Activated CD8-positive, alpha-beta T cell treated with anti-CD3 and anti-CD28 coated beads for 36 hours (primary cell): ENCODE measurements at regions not wholly inside any gene's neighbourhood (a gene's known extent, or its start where the extent isn't known, plus 50 kb on each side); places are given as distances from the start of the nearest gene placed in this dataset.

ENCODE experiments used
- ATAC-seq: fragments of 200-7000 bp; cut with Tn5 transposase; one replicate; pipeline ENCODE4 v1.10.0; 2021; ENCODE audit warnings: mild to moderate bottlenecking, moderate library complexity
- CTCF ChIA-PET: fragments of 350-600 bp; sonication (Branson Sonifier 250); formaldehyde crosslinking; loops from one replicate; lab custom pipeline; 2021; ENCODE audit warnings: antibody characterized with exemption; lab: Charles Lee
- POLR2A ChIA-PET: fragments of 350-600 bp; sonication (Branson Sonifier 250); formaldehyde crosslinking; loops from one replicate; lab custom pipeline; 2021; ENCODE audit warnings: antibody characterized with exemption; lab: Charles Lee
- DNase-seq: peaks from one replicate; pipeline ENCODE4 v3.0.0-alpha.2; 2020
- H3K27ac Mint-ChIP-seq: one replicate; pipeline ENCODE4 v1.8.0; 2021; ENCODE audit warnings: mild to moderate bottlenecking, mixed read lengths
- H3K27me3 Mint-ChIP-seq: one replicate; pipeline ENCODE4 v1.8.0; 2021; ENCODE audit warnings: mixed read lengths
- H3K36me3 Mint-ChIP-seq: one replicate; pipeline ENCODE4 v1.8.0; 2021; ENCODE audit warnings: low read depth, mixed read lengths
- H3K4me1 Mint-ChIP-seq: one replicate; pipeline ENCODE4 v1.8.0; 2021; ENCODE audit warnings: low read depth, mixed read lengths
- H3K4me3 Mint-ChIP-seq: one replicate; pipeline ENCODE4 v1.8.0; 2021; ENCODE audit warnings: mild to moderate bottlenecking, moderate library complexity, mixed read lengths
- H3K9me3 Mint-ChIP-seq: one replicate; pipeline ENCODE4 v1.8.0; 2021; ENCODE audit warnings: mixed read lengths
- intact Hi-C: fragments of 100-400 bp; cut with micrococcal nuclease; formaldehyde crosslinking; loops from one replicate; pipeline ENCODE4 v1.10.0; 2022
- TF ChIP-seq, protein P1 (sequence below): fragments of 200-600 bp; IDR thresholded peaks from one replicate; pipeline ENCODE4 v1.8.0; 2022; ENCODE audit warnings: antibody characterized with exemption, mild to moderate bottlenecking

DNA sequence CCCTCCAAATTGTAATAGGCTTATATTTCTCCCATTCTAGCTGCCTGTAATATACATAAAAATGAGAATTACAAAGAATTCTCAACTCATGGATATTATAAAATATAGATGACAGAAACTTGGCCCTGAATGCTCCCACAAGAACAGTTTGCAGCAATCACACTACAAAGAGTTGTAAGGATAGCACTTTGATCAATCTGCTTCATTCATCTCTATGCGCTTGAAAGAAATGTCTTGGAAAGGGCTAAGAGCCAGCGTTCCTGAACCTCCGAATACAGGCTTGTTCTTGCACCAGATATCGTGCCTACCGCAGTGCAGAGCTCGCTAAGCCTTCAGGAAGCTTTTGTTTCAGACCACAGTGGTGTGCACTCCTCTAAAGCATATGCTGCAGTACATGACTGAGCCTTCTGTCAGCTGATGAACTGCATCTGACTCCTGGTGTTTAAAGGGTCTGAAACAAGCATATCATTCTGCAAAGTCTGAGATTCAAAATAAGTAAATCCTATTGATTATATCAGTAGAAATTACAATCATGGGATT, 417.6 kb upstream of the ZFP42 start:
- no peak overlapping the region for H3K27ac Mint-ChIP-seq
- no peaks in the 10 kb centered on the region for H3K36me3 Mint-ChIP-seq
- no peak overlapping the region for H3K4me3 Mint-ChIP-seq
- H3K9me3 Mint-ChIP-seq = no peaks in the 10 kb centered on the region
- CTCF ChIA-PET = no interaction called here
- H3K27me3 Mint-ChIP-seq = no peaks in the 10 kb centered on the region
- H3K4me1 Mint-ChIP-seq = no peaks in the 10 kb centered on the region
- POLR2A ChIA-PET = no interaction called here
- DNase-seq (no peak), ATAC-seq (no peak)
- intact Hi-C loops = no loop called here
- TF ChIP-seq, protein P1, sequence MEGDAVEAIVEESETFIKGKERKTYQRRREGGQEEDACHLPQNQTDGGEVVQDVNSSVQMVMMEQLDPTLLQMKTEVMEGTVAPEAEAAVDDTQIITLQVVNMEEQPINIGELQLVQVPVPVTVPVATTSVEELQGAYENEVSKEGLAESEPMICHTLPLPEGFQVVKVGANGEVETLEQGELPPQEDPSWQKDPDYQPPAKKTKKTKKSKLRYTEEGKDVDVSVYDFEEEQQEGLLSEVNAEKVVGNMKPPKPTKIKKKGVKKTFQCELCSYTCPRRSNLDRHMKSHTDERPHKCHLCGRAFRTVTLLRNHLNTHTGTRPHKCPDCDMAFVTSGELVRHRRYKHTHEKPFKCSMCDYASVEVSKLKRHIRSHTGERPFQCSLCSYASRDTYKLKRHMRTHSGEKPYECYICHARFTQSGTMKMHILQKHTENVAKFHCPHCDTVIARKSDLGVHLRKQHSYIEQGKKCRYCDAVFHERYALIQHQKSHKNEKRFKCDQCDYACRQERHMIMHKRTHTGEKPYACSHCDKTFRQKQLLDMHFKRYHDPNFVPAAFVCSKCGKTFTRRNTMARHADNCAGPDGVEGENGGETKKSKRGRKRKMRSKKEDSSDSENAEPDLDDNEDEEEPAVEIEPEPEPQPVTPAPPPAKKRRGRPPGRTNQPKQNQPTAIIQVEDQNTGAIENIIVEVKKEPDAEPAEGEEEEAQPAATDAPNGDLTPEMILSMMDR = no peak

DNA sequence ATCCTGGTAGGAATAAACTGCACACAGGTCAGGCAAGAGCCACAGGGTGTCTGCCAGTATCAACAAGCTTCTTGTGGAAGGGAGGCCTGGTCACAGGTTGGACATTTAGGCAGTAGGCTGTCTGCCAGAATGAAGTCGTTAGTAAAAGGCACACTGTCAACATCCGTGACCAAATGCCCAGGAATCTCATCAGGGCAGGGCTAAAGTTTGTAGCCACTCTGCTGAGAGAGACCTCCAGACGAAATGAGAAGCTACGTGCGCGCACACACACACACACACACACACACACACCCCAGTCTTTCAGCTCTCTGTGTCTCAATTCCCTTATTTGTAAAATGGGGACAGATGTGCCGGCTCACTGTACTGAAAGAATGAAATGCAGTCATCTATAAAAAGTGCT, 408.7 kb upstream of the ZFP42 start:
- TF ChIP-seq, protein P1 = no peak
- Mint-ChIP-seq H3K36me3 (no peaks in the 10 kb centered on the region), H3K27ac (no peak overlapping the region), H3K4me3 (no peak overlapping the region), H3K9me3 (peaks cover 8% of the 10 kb centered on the region), H3K4me1 (no peaks in the 10 kb centered on the region), H3K27me3 (no peaks in the 10 kb centered on the region)
- ATAC-seq (no peak), DNase-seq (no peak)
- POLR2A ChIA-PET = no interaction called here
- CTCF ChIA-PET = no interaction called here
- intact Hi-C loops = no loop called here

DNA sequence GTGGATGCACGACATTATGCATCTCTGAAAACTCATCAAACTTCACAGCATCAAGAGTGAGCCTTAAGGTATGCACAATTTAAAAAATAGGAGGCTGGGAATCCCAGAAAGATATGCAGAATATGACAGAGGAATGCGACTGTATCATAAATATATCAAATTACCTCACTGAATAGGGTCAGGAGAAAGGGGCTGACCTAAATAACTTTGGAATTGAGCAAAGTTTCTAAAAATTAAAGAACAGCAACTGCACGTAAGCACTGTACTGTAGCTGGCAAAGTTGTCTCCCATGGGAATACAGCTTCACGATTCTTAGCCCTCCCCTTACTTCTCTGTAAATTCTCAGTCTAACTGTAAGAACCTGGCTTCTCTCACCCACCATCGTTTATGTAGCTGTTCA, 397.4 kb upstream of the ZFP42 start:
- TF ChIP-seq, protein P1 = no peak
- H3K4me3 Mint-ChIP-seq = no peak overlapping the region
- ChIA-PET CTCF (no interaction called here), POLR2A (interaction anchor here (0.6 kb wide), 2 partner anchors 14 to 115 kb away, joined by 3 read pairs; no protein-coding TSS in a partner anchor)
- H3K27me3 Mint-ChIP-seq = no peaks in the 10 kb centered on the region
- H3K36me3 Mint-ChIP-seq = no peaks in the 10 kb centered on the region
- ATAC-seq = no peak
- H3K4me1 Mint-ChIP-seq = no peaks in the 10 kb centered on the region
- no peaks in the 10 kb centered on the region for H3K9me3 Mint-ChIP-seq
- no peak overlapping the region for H3K27ac Mint-ChIP-seq
- intact Hi-C loops = no loop called here
- no peak for DNase-seq

DNA sequence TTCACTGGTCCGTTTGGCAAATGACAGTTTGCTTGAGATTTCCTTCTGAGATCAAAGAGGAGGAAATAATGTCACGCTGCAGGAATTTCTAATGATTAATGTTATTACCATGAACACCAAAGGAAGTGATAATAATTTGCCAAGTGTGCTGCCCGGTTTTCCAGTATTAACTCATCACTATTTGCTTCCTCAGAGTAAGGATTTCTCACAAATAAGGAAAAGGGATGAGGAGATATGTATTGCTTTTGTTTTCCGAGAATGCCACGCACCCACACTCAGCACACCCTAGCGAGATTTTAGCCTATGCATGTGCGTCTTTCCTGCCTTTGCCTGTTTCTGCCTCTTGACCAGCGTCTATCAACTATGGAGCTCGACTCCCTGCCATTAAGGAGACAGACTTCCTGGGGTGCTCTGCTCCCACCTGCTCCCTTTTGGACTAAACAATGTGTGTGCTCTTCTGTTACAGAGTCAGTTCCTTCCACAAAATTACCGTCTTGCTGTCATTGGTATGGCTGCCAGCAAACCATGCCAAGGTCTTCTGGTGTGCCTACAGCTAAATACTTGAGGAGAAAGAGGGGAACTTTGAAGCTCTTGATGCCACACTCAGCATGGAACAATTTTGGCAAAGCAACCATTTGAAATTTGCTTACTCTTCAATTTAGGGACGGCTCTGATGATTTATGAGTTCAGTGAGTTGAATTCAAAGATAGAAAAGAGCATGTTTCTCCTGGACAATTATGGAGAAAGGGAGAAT, 393.1 kb upstream of the ZFP42 start:
- ATAC-seq = no peak
- TF ChIP-seq, protein P1 = no peak
- POLR2A ChIA-PET = no interaction called here
- no peak for DNase-seq
- CTCF ChIA-PET = interaction anchor here (0.6 kb wide), 1 partner anchor 717 kb away, joined by 3 read pairs; no protein-coding TSS in a partner anchor
- Mint-ChIP-seq H3K27me3 (no peaks in the 10 kb centered on the region), H3K27ac (no peak overlapping the region), H3K9me3 (no peaks in the 10 kb centered on the region), H3K36me3 (no peaks in the 10 kb centered on the region), H3K4me3 (no peak overlapping the region), H3K4me1 (no peaks in the 10 kb centered on the region)
- intact Hi-C loops = no loop called here
